OCI-M1 (cell line): ENCODE measurements at regions not wholly inside any gene's neighbourhood (a gene's known extent, or its start where the extent isn't known, plus 50 kb on each side); places are given as distances from the start of the nearest gene placed in this dataset.
A peak's percentile ranks its signal among the peaks of the same experiment; 100 is the strongest.

Experiments
- DNase-seq: peaks from one replicate; lab custom pipeline; 2025; lab: John Stamatoyannopoulos, UW

DNA sequence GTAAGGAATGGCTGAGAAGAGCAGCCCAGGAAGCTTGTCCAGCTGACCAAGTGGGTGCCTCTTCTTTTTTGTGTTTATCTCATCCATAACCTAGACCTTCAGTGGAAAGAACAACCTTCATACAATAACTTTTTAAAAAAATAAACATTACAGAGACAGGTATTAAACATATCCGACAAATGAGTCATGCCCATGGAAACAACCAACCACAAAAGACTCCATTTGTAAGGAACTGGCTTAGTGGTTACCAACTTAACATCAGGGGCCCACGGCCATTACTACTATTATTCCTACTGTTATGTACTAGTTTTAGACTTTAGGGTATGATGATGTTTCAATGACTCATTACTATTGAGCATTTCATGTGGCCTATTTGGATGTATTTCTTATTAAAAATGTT lies 191.7 kb upstream of the SERP2 start:
- no peak for DNase-seq

DNA sequence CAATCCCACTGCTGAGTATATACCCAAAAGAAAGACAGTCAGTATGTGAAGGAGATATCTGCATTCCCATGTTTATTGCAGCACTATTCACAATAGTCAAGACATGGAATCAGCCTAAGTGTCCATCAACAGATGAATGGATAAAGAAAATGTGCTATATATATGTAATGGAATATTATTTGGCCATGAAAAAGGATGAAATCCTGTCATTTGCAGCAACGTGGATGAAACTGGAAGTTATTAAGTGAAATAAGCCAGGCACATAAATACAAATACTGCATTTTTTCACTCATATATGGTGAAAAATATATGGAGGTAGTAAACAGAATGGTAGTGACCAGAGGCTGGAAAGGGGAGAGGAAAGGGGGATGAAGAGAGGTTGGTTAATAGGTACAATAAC lies 188.9 kb upstream of the SERP2 start:
- no peak for DNase-seq

DNA sequence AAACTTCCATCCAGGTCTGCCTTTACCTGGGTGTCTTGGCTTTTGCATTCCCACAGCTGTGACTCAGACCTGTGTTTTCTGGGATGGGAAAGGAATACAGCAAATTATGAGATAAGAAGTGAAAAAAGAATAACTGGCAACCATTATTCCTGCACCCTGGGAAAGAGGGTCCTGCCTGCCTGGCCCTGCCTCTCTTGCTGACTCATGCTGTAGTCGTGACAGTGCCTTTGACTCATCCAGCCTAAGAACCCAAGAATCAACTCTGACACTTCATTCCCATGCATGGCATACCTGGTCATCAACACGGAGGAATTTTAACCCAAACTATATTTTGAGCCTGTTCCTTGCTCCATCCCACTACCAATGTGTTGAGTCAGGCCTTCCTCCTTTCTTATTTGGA lies 185.4 kb upstream of the SERP2 start:
- DNase-seq, result no peak

DNA sequence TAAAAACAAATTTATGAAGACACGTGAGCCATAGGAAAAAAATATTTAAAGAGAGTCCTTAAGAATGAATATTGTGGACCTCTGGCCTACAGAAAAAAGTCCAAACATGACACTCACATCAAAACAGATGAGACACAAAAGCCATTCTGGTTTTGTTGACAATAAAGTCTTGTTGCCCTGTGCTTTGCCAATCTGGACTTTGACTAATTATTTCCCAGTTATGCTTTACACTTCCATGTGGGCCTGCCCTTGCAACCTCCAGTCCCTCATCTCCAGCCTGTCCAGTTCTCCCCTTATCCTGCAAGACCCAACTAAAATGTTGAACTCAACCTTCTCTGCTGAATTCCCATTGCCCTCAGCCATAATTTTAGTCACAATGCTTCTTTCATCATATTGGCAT lies 184.5 kb upstream of the SERP2 start:
- DNase-seq, result no peak

DNA sequence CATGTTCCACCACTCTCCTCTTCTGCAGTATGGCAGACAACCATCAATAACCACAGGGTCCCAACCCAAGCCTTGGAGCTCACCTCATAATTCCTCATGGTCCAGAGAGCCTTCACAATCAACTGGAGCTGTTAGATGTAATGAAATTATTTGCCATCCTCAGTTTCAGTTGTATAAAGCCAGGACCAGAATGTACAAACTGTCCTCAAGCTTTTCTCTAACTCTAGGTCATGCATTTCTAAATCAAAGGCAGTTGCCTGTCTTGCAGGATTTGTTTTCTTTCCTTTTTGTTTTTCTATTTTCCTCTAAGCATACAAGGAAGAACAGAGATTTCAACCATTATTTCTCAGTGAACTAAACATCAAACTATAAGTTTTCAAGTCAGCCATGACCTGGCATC lies 182.5 kb upstream of the SERP2 start:
- no peak for DNase-seq

DNA sequence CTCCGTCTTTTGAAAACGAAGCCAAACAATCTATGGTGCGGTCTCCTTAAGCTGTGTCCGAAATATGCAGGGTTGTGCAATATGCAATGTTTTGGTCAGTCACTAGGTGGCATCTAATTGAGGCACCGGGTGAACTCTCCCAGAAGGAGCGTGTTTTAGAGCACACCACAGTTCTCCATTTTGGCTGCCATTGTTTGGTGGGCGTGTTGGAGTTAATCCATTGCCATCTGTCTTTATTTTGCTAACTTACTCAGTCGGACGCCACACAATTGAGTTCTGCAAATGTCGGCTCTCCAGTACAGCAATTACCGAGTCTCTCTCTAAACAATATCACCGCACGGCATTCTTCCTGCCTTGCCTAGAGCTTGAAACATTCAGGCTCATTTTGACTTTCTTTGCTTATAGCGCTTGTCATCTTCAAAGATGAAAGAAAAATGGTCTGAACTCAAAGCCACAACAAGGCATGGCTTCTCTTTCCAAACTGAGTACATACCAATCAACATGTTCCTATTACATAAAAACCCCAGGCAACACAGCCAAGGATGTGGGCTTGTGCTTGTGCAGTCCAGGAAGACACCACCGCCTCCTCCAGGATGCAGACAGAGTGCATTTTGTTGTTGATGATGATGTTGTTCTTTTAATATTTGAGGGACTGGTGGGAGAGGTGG lies 182.0 kb upstream of the SERP2 start:
- DNase-seq, result peak; percentile 90

DNA sequence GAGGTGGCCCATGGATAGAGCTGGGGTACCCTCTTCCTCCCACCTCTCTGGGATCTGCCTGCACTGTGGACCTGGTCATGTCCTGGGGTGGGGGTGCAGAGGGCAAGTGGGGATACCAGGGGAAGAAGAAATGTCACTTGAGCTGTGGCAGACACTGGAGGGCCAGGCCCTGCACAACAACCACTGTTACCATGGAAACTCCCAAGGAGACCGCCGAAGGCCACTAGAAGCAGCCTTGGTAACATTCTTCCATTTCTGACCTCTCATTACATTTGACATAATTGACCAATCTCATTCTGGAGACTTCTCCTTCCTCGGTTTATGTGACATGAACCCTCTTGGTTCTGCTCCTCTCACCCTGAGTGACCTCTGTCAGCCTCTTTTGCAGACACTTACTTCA lies 179.9 kb upstream of the SERP2 start:
- no peak for DNase-seq

DNA sequence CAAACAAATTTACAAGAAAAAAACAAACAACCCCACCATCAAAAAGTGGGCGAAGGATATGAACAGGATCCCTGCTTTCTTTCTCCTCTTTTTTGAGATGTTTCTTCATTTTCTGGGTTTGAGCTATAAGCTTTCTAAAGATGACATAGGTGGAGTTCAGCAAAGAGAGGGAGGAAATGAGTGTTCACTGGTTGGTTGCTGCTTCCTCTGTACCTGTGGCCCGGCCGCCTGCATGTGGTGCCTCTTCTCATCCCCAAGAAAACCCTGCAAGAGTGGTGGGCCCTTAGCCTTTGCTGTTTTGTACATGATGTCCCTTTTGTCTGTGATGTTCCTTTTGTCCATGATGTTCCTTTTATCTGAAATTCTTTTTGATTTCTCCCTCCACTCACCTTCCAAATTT lies 178.4 kb upstream of the SERP2 start:
- DNase-seq, result no peak

DNA sequence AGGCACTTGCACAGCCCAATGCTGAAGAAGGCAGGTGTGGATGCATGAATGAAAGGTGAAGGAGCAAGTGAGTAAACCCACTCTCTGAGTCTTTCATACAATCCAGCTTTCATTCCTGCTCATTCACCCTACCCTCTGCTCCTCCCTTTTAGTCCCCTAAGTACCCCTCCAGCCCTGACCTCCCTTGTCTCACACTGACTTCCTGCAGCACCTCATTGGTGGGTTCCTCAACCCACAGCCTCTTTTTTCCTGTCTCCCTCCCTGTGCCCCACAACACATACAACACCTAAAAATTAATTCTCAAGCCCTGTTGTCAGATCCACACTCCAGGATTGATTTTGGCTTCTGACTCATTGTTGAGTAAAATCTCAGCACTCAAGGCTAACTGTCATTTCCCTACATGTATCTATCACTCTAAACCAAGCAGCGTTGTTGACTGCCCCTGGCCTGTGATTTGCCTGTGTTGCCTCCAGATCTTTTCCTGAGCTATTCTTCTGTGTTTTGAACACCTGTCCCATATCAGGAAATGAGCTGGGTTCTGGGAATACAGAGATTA lies 177.3 kb upstream of the SERP2 start:
- no peak for DNase-seq

DNA sequence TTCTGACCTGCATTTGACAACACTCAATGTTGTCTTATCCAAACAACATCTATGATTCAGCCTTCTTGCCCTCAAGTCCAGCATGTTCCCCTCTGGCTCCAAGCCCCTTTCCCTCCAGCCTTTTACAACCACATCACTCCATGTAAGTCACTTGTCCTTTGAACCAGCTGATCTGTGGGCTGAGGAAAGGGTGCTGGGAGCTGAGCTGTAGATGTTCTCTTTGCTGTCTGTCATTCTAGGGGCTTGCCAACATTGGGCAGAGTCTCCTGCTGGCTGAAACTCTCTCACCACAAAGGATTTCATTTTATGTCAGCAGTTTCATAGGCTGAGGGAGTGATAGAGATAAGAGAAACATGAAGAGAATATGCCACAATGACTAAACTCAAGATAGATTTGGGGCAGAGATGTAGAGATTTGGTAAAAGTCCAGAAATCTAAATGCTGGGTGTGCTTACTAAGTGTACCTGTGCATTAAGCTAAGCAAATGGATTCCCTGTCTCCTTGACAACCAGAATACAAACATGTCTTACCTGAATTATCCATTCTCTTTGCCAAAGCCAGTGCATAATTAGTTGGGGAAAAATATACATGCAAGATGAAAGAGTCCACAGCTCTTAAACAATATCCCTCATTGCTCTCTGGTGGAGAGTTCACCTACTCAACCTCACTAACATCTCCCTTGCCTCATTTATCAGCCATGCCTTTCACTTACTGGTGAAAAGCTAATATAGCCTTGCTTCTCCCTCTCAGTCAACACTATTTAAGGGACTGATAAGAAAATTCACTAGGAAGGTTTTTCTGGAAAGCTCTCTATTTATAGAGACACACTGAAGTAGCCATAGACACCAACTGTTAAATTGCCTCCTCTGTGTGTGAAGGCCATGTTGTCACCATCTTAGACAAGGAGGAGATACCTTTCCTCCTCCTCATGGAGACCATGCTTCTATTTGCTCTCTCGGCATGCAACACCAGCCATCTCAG lies 175.5 kb upstream of the SERP2 start:
- DNase-seq, result peak; percentile 27

DNA sequence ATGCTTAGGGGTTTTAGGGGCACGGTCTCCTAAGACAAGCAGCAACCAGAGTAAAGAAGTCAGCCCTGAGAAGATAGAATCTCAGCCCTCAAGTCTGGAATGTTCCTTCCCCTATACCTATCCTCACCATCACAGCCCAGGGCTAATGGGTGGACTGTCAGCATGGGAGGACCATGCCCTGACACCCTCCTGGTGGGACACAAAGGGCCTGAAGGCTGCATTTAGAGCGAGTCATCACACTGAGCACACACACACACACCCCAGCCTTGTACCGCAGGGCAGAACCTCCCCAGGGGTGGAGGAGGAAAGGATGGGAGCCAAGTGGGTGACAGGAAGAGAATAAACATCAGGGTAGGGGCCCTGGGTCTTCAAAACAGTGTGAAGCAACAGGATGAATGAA lies 174.8 kb upstream of the SERP2 start:
- no peak for DNase-seq

DNA sequence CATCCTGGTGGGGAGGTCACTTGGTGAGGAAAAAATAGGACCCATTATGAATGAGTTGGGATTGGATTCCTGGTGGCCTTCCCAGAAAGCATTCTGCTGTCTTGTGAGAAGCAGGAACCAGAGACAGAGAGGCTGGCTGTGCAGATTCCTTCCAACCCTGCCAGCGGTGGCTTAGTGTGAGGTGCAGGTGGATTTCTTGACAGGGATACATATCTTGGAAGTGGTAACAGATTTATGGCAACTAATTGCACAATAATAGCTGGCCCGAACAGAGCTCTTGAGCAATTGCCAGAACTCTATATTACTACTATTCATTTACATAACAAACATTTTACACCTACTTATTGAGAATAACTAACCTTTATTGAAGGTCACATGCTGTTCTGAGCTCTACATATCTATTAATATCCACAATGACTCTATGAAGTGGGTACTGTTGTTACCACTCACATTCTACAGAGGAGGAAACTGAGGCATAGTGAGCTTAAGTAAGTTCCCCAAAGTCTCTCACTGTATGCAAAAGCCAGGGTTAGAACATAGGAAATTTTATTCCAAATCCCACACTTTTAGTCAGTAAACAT lies 173.9 kb upstream of the SERP2 start:
- no peak for DNase-seq

DNA sequence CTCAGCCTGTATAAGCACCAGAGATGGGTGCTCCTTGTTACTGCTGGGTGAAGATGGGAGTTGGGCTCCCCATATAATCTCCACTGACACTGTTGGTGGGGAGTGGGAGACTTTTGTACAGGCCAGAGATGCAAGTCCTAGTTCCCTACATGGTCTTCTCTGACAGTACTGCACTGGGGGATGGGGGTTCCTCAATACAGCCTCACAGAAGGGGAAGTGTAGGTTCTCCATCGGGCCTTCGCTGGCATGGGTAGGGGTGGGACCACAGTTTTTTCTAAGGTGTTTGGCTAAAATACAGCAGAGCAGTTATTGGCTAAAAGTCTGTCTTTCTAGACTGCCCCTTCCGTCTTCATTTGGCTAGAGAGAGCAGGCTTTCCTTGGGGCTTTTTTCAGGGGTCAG lies 167.2 kb upstream of the SERP2 start:
- DNase-seq, result no peak

DNA sequence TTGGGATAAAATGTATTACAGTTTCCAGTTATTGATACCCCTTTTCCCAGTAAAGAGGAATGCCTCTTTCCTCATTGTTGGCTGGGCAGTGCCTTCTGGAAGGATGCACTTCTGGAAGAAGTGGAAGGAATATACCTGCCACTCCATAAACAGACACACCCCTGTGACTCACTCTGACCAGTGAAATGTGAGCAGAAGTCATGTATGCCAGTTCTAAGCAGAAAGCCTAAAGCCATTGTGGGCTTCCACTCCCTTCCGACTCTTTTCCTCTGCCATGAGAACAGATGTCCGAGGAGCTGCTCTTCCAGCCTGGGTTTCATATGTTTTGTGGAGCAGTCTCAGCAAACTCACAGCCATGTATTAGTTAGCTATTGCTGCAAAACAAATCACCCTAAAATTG lies 166.1 kb upstream of the SERP2 start:
- no peak for DNase-seq

DNA sequence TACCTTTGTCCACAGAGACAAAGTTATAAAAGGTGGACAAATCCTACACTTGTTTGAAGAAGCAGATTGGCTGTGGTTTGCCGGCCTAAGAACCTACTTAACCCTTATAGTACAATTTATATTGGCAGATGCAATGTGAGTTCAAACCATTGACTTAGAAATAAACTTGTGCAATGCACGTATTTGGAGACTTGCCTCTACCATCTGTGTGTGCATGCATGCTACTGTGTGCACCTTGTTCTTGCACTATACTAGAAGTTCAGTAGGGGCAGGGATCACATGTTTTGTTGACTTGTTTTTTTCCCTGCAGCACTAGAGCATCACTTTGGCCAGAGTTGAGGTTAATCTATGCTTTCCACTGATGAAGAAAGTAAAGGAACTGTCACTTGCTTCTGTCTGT lies 163.1 kb upstream of the SERP2 start:
- no peak for DNase-seq

DNA sequence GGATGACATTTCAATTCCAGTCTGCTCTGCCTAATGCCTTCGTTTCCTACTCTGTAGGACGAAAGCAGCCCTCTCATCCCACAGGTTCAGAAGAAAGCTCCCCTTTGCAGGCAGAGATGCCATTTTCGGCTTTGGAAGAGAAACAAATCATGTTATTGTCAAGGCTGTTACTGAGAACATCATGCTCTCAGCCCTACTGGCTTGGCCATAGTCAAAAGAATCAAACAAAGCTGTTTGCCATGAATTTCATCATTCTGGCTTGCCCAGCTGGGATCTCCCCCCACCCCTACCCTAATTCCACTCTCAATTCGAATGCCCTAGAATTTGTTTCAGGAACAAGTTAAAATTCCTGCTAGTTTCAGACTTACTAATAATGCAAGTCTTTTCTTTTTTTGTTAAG lies 162.3 kb upstream of the SERP2 start:
- DNase-seq, result no peak

DNA sequence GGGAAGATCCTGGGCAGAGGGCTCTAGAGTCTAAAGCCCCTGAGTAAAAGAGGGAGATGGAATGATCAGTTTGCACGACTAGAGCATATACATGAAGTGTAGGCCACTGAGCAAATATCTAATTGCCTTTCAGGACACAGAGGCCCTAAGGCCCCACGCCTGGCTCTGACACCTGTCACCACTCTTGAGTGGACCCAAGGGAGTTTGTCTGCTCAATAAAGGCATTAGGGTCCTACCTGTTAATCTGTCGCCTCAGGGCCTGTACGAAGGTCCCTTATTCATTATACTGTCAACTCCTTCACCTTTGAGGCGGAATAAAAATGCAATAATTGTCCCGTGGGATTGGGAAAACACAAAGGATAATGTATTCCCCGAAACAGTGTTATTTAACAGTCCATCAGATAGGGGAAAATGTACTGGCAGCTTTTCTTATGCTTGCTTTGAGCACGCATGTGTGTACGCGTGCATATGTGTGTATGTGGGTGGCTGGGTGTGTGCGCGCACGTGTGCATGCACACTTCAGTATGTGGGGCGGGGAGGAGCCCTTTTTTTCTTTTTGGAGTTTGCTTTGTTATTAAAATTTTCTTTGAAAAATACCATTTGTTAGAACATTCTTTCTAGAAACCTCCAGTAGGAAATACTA lies 161.8 kb upstream of the SERP2 start:
- DNase-seq, result no peak

DNA sequence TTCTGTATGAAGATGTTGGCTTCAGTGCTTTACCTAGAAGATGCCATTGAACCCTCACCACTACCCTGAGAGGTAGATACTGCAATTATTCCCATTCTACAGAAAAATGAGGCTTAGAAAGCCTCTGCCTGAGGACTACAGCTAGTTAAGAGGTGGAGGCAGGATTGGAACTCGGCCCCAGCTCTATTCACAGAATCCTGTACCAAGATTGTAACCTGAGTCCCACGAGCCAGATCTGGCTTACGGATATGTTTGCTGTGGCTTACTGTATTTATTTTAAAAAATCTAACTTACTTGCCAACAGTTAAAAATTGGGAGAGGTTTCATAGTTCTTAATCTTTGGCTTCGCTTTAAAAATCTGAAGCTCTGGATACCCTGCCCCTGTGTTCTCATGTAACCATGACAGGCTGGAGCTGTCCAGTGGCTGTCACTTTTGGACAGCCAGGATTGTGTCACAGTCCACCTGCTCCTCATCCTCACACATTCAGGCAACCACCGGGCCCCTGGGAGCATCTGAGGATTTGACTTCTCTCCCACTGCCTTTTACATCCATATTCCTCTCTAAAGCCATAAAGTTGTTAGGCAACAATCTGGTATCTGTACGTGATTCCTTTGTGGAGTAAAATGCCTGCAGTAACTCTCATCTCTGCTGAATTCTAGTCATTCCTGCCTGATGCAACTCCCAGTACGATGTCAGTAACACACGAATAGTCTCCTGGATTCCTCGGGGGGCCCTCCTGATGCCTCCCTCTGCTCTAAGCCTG lies 160.8 kb upstream of the SERP2 start:
- DNase-seq, result no peak

DNA sequence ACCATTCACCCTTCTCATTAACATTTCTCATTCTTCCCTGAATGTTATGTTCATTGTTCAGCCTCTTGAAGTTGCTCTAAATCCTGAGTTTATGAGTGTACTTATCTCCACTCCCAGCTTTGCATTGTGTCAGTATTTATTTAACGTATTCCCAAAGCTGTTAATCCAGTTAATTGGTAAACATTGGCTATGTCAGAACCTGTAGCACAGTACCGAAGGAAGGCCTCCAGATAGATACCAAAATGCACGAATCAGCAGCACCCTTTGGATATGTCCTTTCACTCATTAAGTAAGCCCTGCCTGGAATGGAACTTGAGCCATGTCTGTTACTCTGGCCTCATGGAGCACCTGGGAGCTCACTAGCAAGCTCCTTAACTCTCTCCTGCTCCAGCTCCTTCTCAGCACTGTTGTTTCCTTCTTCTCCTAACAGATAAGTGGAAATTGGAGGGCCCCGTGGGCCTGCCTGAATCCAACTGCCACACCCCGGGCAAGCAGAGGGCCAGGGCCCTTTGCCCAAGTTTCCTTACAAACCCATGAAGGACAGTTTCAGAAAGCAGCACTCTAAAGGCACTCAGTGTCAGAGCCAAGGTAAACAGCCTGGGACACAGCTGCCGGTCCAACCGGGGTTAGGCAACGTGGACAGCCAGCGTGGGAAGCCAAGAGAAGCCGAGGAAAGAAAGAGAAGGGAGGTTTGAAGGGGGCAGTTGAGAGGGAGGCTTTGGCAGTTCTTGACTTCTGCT lies 155.0 kb upstream of the SERP2 start:
- DNase-seq, result no peak

DNA sequence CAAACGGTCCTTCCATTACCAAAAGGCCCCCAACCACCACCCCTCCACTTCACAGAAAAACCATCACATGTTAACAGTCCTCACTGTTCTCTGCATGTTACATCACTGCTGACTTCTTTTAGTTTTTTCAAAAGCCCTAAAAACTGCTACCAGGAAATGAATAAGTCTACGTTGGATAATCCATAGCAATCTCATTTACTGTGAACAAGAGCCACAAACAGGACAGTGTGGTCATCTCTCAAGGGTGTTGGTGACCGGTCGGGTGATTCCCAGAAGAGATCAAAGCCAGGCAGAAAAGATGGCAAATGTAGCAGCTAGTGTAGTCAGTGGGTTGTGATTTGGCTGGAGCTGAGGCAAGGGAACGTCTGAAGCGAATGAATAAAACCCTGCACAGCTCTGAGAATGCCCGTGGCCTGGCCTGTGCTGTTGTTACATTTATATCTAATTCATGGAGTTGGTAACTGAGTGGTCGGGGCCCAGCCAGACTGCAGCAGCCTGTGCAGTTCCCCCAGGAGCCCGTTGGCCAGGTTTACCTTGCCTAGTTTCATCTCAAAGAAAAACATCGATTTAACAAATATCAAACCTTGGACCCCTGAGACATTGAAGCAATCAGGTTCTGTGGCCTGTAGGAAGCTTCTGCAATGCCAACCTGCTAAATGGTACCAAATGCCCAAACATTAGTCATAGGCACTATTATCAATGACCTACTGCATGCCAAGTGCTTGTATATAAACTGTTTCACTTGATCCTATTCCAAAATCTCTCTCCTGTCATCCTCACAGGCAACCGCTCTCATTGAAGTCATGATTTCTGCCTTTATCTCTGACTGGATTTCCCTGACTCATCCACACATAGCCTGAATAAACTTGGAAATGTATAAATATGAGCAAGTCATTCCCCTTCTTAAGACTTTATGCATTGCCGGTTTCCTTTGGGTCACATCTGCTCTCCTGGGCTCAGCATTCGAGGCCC lies 153.8 kb upstream of the SERP2 start:
- no peak for DNase-seq
